ENCODE measurements at regions not wholly inside any gene's neighbourhood (a gene's known extent, or its start where the extent isn't known, plus 50 kb on each side); places are given as distances from the start of the nearest gene placed in this dataset.
A peak's percentile ranks its signal among the peaks of the same experiment; 100 is the strongest.

GRCh38 chr7:18357691-18358090, 137.9 kb upstream of the HDAC9 start:
- no peak for TF ChIP-seq EZH2phosphoT487 (IDR thresholded peaks at IDR 0.05; ENCODE audit: borderline replicate concordance)
- TF ChIP-seq POLR2AphosphoS5 (IDR thresholded peaks at IDR 0.05; ENCODE audit: low read depth, low read length): no peak
- TF ChIP-seq CTCF (IDR thresholded peaks at IDR 0.05 in 2 of 3, conservative IDR thresholded peaks at IDR 0.05 in 1 of 3; ENCODE audit: borderline replicate concordance in 1 of 3, insufficient read depth in 1 of 3, low read depth in 2 of 3, low read length in 2 of 3): peak in 2 of 3 experiments; percentile 38 to 45; a peak in 4 of 6 replicates
- no peak for TF ChIP-seq YY1 (IDR thresholded peaks at IDR 0.05; ENCODE audit: extremely low read depth, insufficient replicate concordance, low read depth, low read length)
- TF ChIP-seq TCF7L2 (IDR thresholded peaks at IDR 0.05; ENCODE audit: borderline replicate concordance, extremely low read depth, insufficient read depth, insufficient read length): no peak
- TF ChIP-seq REST (IDR thresholded peaks at IDR 0.05; ENCODE audit: low read depth): no peak
- no peak for TF ChIP-seq SIN3A (IDR thresholded peaks at IDR 0.05; ENCODE audit: low read depth)
- TF ChIP-seq MAX (IDR thresholded peaks at IDR 0.05): no peak
- TF ChIP-seq EZH2 (IDR thresholded peaks at IDR 0.05): no peak
- no peak for TF ChIP-seq ELF1 (IDR thresholded peaks at IDR 0.05; ENCODE audit: borderline replicate concordance, low read depth)
- TF ChIP-seq RAD21 (IDR thresholded peaks at IDR 0.05; ENCODE audit: low read depth): no peak
- TF ChIP-seq SRF (IDR thresholded peaks at IDR 0.05; ENCODE audit: low read depth): no peak
- TF ChIP-seq CEBPB (IDR thresholded peaks at IDR 0.05; ENCODE audit: low read depth): no peak
- no peak for TF ChIP-seq ATF3 (IDR thresholded peaks at IDR 0.05)
